Activated CD4-positive, alpha-beta T cell treated with anti-CD3 and anti-CD28 coated beads, Interleukin-2, amount 10 ng/mL, durations not matched to agents 24 days and 14 days (primary cell): ENCODE measurements at regions not wholly inside any gene's neighbourhood (a gene's known extent, or its start where the extent isn't known, plus 50 kb on each side); places are given as distances from the start of the nearest gene placed in this dataset.
A peak's percentile ranks its signal among the peaks of the same experiment; 100 is the strongest.
"Not testable (repeated sequence)": the region's sequence is repeated elsewhere in the genome, so short reads cannot be mapped to it uniquely, and the experiment has no call there.

ENCODE experiments used
- DNase-seq: peaks from one replicate; pipeline ENCODE4 v3.0.0; 2022
- H3K27ac Mint-ChIP-seq: one replicate; pipeline ENCODE4 v1.8.0; 2022; ENCODE audit warnings: mild to moderate bottlenecking, mixed read lengths
- H3K27me3 Mint-ChIP-seq: one replicate; pipeline ENCODE4 v1.8.0; 2022; ENCODE audit warnings: mixed read lengths
- H3K36me3 Mint-ChIP-seq: one replicate; pipeline ENCODE4 v1.8.0; 2022; ENCODE audit warnings: low read depth, mild to moderate bottlenecking, mixed read lengths
- H3K4me1 Mint-ChIP-seq: one replicate; pipeline ENCODE4 v1.8.0; 2021; ENCODE audit warnings: mixed read lengths
- H3K4me3 Mint-ChIP-seq: one replicate; pipeline ENCODE4 v1.8.0; 2022; ENCODE audit warnings: mild to moderate bottlenecking, moderate library complexity, mixed read lengths
- H3K9me3 Mint-ChIP-seq: one replicate; pipeline ENCODE4 v1.8.0; 2021; ENCODE audit warnings: mixed read lengths
- intact Hi-C: fragments of 100-400 bp; cut with micrococcal nuclease; formaldehyde crosslinking; loops from one replicate; pipeline ENCODE4 v1.15.1; 2023

GRCh38 chr7:73945022-73945421 lies 83.0 kb upstream of the ELN start:
- H3K36me3 Mint-ChIP-seq = no peaks in the 10 kb centered on the region
- peaks cover 22% of the 10 kb centered on the region for H3K9me3 Mint-ChIP-seq
- H3K27ac Mint-ChIP-seq = no peak overlapping the region
- no peaks in the 10 kb centered on the region for H3K4me1 Mint-ChIP-seq
- H3K27me3 Mint-ChIP-seq = peaks cover 7% of the 10 kb centered on the region
- DNase-seq = no peak
- H3K4me3 Mint-ChIP-seq = no peak overlapping the region
- intact Hi-C loops = no loop called here

- H3K36me3 Mint-ChIP-seq = no peaks in the 10 kb centered on the region
- no peaks in the 10 kb centered on the region for H3K4me1 Mint-ChIP-seq
- H3K27ac Mint-ChIP-seq = no peak overlapping the region
- H3K9me3 Mint-ChIP-seq = peaks cover 16% of the 10 kb centered on the region
- peaks cover 2% of the 10 kb centered on the region for H3K27me3 Mint-ChIP-seq
- no peak for DNase-seq
- no peak overlapping the region for H3K4me3 Mint-ChIP-seq
- intact Hi-C loops = no loop called here
Measured at GRCh38 chr7:73948287-73948686, 79.7 kb upstream of the ELN start.

- no peak overlapping the region for H3K27ac Mint-ChIP-seq
- no peaks in the 10 kb centered on the region for H3K36me3 Mint-ChIP-seq
- intact Hi-C loops = no loop called here
- H3K27me3 Mint-ChIP-seq = peaks cover 5% of the 10 kb centered on the region
- no peak for DNase-seq
- H3K9me3 Mint-ChIP-seq = peaks cover 16% of the 10 kb centered on the region
- no peaks in the 10 kb centered on the region for H3K4me1 Mint-ChIP-seq
- H3K4me3 Mint-ChIP-seq = no peak overlapping the region
Measured at GRCh38 chr7:73952266-73952665, 75.7 kb upstream of the ELN start.

- Mint-ChIP-seq H3K9me3 (peaks cover 2% of the 10 kb centered on the region), H3K4me3 (no peak overlapping the region), H3K36me3 (no peaks in the 10 kb centered on the region), H3K27me3 (peaks cover 2% of the 10 kb centered on the region), H3K27ac (no peak overlapping the region), H3K4me1 (no peaks in the 10 kb centered on the region)
- no peak for DNase-seq
- intact Hi-C loops = no loop called here
Measured at GRCh38 chr7:73954181-73954580, 73.8 kb upstream of the ELN start.

- no peaks in the 10 kb centered on the region for H3K9me3 Mint-ChIP-seq
- intact Hi-C loops = no loop called here
Measured at GRCh38 chr7:73954861-73955260, 73.1 kb upstream of the ELN start.

GRCh38 chr7:73960548-73960947 lies 67.4 kb upstream of the ELN start:
- H3K4me3 Mint-ChIP-seq = no peak overlapping the region
- no peaks in the 10 kb centered on the region for H3K4me1 Mint-ChIP-seq
- no peak overlapping the region for H3K27ac Mint-ChIP-seq
- peak; percentile 45 for DNase-seq
- peaks cover 12% of the 10 kb centered on the region for H3K9me3 Mint-ChIP-seq
- intact Hi-C loops = no loop called here
- no peaks in the 10 kb centered on the region for H3K27me3 Mint-ChIP-seq
- no peaks in the 10 kb centered on the region for H3K36me3 Mint-ChIP-seq

More at GRCh38 chr7:73954861-73955260, 73.1 kb upstream of the ELN start:
- no peaks in the 10 kb centered on the region for H3K4me1 Mint-ChIP-seq
- peaks cover 2% of the 10 kb centered on the region for H3K27me3 Mint-ChIP-seq
- no peak overlapping the region for H3K27ac Mint-ChIP-seq
- no peak for DNase-seq
- no peaks in the 10 kb centered on the region for H3K36me3 Mint-ChIP-seq
- H3K4me3 Mint-ChIP-seq = no peak overlapping the region

- H3K27me3 Mint-ChIP-seq, H3K36me3 Mint-ChIP-seq, H3K4me1 Mint-ChIP-seq, H3K4me3 Mint-ChIP-seq, intact Hi-C loops, H3K27ac Mint-ChIP-seq, DNase-seq: not testable (repeated sequence)
- peaks cover 12% of the 10 kb centered on the region for H3K9me3 Mint-ChIP-seq
Measured at GRCh38 chr7:73961991-73962390, 66.0 kb upstream of the ELN start.

GRCh38 chr7:73963252-73963822 lies 64.6 kb upstream of the ELN start:
- no peak overlapping the region for H3K4me3 Mint-ChIP-seq
- DNase-seq = no peak
- no peak overlapping the region for H3K27ac Mint-ChIP-seq
- H3K36me3 Mint-ChIP-seq = no peaks in the 10 kb centered on the region
- H3K4me1 Mint-ChIP-seq = no peaks in the 10 kb centered on the region
- no peaks in the 10 kb centered on the region for H3K27me3 Mint-ChIP-seq
- peaks cover 18% of the 10 kb centered on the region for H3K9me3 Mint-ChIP-seq
- intact Hi-C loops = no loop called here

GRCh38 chr7:73964786-73965185 lies 63.2 kb upstream of the ELN start:
- Mint-ChIP-seq H3K9me3 (peaks cover 18% of the 10 kb centered on the region), H3K27me3 (no peaks in the 10 kb centered on the region), H3K36me3 (no peaks in the 10 kb centered on the region), H3K4me3 (no peak overlapping the region), H3K27ac (no peak overlapping the region), H3K4me1 (no peaks in the 10 kb centered on the region)
- DNase-seq = no peak
- intact Hi-C loops = no loop called here

- Mint-ChIP-seq H3K4me3 (no peak overlapping the region), H3K27me3 (no peaks in the 10 kb centered on the region), H3K9me3 (peaks cover 18% of the 10 kb centered on the region), H3K4me1 (no peaks in the 10 kb centered on the region), H3K27ac (no peak overlapping the region), H3K36me3 (no peaks in the 10 kb centered on the region)
- no peak for DNase-seq
- intact Hi-C loops = no loop called here
Measured at GRCh38 chr7:73966062-73966940, 61.7 kb upstream of the ELN start.

GRCh38 chr7:73966941-73967831 lies 60.8 kb upstream of the ELN start:
- no peaks in the 10 kb centered on the region for H3K27me3 Mint-ChIP-seq
- peaks cover 18% of the 10 kb centered on the region for H3K9me3 Mint-ChIP-seq
- no peaks in the 10 kb centered on the region for H3K36me3 Mint-ChIP-seq
- no peaks in the 10 kb centered on the region for H3K4me1 Mint-ChIP-seq
- H3K27ac Mint-ChIP-seq = no peak overlapping the region
- no peak for DNase-seq
- intact Hi-C loops = no loop called here
- no peak overlapping the region for H3K4me3 Mint-ChIP-seq

GRCh38 chr7:73967832-73968290 lies 60.1 kb upstream of the ELN start:
- H3K36me3 Mint-ChIP-seq = no peaks in the 10 kb centered on the region
- H3K4me1 Mint-ChIP-seq = no peaks in the 10 kb centered on the region
- no peak overlapping the region for H3K27ac Mint-ChIP-seq
- no peak for DNase-seq
- intact Hi-C loops = no loop called here
- no peaks in the 10 kb centered on the region for H3K27me3 Mint-ChIP-seq
- H3K4me3 Mint-ChIP-seq = no peak overlapping the region
- peaks cover 18% of the 10 kb centered on the region for H3K9me3 Mint-ChIP-seq

GRCh38 chr7:73968487-73968886 lies 59.5 kb upstream of the ELN start:
- Mint-ChIP-seq H3K27ac (no peak overlapping the region), H3K27me3 (no peaks in the 10 kb centered on the region), H3K36me3 (no peaks in the 10 kb centered on the region), H3K4me1 (no peaks in the 10 kb centered on the region), H3K9me3 (peaks cover 14% of the 10 kb centered on the region), H3K4me3 (no peak overlapping the region)
- no peak for DNase-seq
- intact Hi-C loops = no loop called here

GRCh38 chr7:73969991-73970390 lies 58.0 kb upstream of the ELN start:
- H3K27me3 Mint-ChIP-seq = no peaks in the 10 kb centered on the region
- DNase-seq = no peak
- H3K4me1 Mint-ChIP-seq = no peaks in the 10 kb centered on the region
- H3K36me3 Mint-ChIP-seq = no peaks in the 10 kb centered on the region
- intact Hi-C loops = no loop called here
- H3K4me3 Mint-ChIP-seq = no peak overlapping the region
- peaks cover 6% of the 10 kb centered on the region for H3K9me3 Mint-ChIP-seq
- H3K27ac Mint-ChIP-seq = no peak overlapping the region
